ENCODE measurements at regions not wholly inside any gene's neighbourhood (a gene's known extent, or its start where the extent isn't known, plus 50 kb on each side); places are given as distances from the start of the nearest gene placed in this dataset.

- TF ChIP-seq CTCF (IDR thresholded peaks at IDR 0.05) (peak in 1 of 3 experiments; percentile 0), POLR2A (IDR thresholded peaks at IDR 0.05) (no peak)
These were observed 87.5 kb downstream of the TRIB2 start for GRCh38 chr2:12804091-12804856.

Data from testis (tissue), 2 donors.